PC-9 (cell line): ENCODE measurements at regions not wholly inside any gene's neighbourhood (a gene's known extent, or its start where the extent isn't known, plus 50 kb on each side); places are given as distances from the start of the nearest gene placed in this dataset.

Experiments used
- CTCF ChIP-seq: fragments of 200-600 bp; sonication (generic); conservative IDR thresholded peaks from 2 replicates; pipeline ENCODE4 v1.6.1; 2017; ENCODE audit warnings: mixed run types, antibody characterized with exemption, mild to moderate bottlenecking, moderate library complexity
- EZH2 ChIP-seq: fragments of 200-600 bp; sonication (generic); IDR thresholded peaks from 2 replicates; pipeline ENCODE4 v1.8.0; 2017; ENCODE audit warnings: antibody characterized with exemption, low read depth

GRCh38 chr11:50186146-50186545 is 153.5 kb downstream of the OR4C45 start:
- TF ChIP-seq CTCF = no peak
- TF ChIP-seq EZH2 = no peak
